ENCODE measurements at regions not wholly inside any gene's neighbourhood (a gene's known extent, or its start where the extent isn't known, plus 50 kb on each side); places are given as distances from the start of the nearest gene placed in this dataset.

- no peak for DNase-seq
Measured at GRCh38 chr1:116299248-116299647, 73.8 kb upstream of the ATP1A1 start.

DNA sequence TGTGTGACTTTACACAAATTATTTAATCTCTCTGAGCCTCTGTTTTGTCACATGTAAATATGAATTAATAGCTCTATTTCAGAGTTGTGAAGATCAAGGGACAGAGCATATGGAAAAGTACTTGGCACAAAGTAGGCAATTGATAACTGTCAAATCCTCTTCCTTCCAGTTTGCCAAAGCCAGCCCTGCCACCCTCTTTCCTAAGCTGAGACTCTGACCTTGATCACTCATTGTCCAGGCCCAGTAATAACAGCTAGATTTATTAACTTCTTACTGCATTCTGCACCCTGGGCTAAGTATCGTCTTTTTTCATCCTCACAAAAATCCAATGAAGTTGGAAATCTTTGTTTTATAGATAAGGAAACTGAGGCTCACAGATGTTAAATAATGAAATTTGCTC lies 70.8 kb upstream of the ATP1A1 start:
- DNase-seq, result no peak

- DNase-seq, result no peak
Measured at GRCh38 chr1:116306102-116306501, 66.9 kb upstream of the ATP1A1 start.

- no peak for DNase-seq
Measured at GRCh38 chr1:116306840-116307442, 66.1 kb upstream of the ATP1A1 start.

- DNase-seq, result no peak
Measured at GRCh38 chr1:116308276-116308675, 64.8 kb upstream of the ATP1A1 start.

DNA sequence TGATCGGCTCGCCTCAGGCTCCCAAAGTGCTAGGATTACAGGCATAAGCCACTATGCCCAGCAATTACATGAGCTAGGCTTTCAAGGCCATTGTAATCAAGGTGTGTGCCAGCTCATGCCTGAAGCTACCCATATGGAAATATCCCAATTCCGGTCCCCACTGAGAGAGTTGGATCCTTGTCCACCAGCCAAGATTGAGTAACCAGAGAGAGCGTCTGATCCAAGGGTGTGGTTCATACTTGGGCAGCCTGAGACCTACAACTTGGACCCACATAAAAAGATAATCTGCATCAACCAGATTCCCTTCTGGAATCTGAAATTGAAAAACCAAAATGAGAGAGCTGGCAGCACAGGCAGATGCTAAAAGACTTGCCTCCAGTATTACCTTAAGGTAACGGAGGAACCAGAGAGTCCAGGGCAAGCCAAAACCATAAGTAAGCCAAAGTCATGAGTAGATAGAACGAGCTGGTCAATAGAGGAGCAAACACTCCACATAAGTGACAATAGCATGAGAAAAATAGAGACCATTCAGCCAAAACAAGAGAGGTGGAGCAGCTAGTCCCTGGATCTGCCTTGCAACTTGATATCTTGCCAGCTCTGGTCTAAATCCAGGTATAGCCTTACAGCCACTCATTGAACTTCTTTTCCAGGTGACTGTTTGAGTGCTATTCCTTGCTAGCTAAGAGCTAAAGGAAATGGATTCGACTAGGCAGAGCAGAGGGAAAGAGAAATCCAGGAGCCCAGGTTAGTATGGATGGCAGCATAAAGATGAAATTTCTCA lies 63.8 kb upstream of the ATP1A1 start:
- no peak for DNase-seq

DNA sequence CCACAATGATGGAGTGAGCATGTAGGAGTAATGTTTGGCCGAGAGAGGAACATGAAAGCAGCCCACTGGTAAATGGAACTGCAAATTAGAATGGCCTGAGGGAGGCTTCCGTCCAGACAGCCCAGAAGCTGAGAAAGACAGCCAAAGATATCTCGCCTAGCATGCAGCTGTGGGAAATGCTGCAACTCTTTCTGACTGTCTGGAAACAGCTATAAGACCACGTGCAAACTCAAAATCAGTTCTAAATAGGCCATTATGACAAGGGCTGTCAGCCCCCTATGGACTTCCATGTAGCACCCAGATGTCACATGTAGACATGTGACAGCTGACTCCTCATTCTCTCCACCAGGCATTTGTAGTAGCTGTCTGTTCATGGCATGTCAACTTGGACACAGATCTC lies 62.9 kb upstream of the ATP1A1 start:
- no peak for DNase-seq

DNA sequence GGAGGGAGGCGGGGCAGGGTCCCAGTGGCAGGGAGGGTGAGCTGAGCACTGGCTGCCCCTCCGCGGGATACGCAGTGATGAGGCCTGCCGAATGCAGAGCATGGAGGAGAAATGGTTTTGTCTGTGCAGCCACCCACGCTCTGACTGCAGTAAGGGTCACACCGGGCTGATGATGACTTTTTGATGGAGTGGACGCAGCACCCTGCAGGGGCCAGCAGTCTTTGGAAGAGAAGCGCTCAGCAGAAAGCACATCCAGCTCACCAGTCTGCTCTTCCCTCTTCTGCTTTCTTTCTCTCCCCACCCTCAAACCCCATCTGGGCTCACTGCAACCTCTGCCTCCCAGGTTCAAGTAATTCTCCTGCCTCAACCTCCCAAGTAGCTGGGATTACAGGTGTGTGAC lies 61.9 kb upstream of the ATP1A1 start:
- DNase-seq, result no peak

DNA sequence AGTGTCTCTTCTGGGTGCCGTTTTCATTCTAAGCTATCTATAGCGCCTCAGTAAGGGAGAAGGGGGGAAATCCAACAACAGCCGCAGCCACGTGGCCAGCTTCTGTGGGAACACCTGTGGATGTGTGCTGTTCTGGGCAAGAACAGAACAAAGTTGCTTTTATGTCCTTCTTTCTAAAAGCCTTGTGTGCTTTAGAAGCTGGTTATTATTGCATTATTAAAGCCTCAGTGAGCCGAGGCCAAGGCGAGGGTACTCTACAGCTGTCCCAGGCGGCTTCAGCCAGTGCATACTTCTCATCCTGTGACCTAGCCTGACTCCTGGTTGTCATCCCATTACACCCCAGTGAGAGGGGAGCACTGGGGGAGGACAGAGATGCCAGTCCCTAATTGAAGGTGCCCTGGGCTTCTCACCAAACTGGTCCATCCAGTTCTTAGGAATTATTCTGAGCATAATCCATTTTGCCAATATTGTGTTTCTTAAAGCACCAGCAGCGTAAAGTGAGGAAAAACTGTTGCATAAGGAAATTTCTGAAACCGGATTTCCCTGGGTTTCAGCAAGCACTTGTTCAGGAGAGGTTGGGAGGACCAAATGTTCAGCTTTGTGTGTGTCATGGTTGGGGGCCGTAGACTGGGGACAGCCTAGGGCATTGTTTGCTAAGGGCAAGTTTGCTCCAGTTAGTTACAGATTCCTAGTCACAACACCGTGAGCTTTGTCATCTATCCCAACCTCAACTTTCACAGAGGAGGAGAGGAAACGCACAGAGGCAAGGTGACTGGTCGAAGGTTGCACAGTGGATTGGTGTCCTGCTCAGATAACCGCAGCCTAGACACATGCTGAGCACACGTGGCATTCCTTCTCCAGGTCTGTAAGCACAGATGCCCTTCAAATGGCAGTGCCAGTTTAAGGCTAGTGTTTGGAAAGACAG lies 61.0 kb upstream of the ATP1A1 start:
- DNase-seq, result no peak

DNA sequence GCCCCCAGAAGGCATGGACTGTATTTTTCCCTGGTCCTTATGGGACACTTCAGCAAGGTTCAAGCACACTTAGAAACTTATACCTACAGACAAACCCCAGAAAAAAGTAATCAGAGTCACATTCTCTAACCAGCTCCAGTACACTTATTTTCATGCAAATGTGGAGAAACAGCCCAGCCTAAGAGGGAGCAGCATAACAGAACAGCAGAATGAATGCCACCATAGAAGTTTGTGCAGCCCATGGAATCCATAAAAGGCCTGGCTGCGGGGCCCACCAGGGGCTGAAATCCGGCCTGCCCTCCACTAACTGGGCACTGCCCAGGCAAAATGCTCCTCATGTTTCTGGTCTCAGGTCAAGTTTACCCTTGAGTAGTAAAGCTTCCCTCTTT lies 60.4 kb upstream of the ATP1A1 start:
- DNase-seq, result no peak

DNA sequence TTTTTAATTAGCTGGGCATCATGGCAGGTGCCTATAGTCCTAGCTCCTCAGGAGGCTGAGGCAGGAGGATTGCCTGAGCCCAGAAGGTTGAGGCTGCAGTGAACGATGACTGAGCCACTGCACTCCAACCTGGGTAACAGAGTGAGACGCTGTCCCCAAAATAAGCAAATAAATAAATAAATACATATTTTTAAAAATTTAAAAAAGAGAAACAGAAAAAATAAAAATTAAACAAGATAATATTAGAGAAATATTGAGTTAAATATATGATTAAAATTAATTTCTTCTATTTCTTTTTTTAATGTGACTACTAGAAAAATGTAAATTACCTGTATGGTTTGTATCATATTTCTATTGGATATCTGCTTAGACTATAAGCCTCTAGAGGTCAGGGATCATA lies 59.3 kb upstream of the ATP1A1 start:
- DNase-seq, result no peak

GRCh38 chr1:116314305-116314919 lies 58.6 kb upstream of the ATP1A1 start:
- no peak for DNase-seq

GRCh38 chr1:116316373-116316772 lies 56.7 kb upstream of the ATP1A1 start:
- DNase-seq, result no peak

DNA sequence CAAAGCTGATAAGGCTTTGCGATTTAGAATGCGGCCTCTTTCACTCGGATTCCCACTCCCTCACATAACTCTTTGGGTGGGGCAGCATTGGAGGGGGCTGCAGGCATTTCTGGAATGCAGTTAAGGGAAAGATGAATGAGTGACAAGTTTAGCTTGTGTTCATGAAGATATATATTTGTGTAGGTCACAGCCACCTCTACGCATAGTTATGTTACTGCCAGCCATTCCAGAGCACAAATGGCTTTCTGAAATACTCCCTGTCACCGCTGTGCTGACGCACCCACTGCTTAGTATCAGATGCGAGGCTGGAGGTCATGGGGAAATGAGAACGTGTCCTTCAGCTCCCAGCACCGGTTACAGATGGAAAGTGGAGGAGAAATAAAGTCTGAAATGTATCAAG lies 54.1 kb upstream of the ATP1A1 start:
- no peak for DNase-seq

- DNase-seq, result no peak
Measured at GRCh38 chr1:116320874-116321273, 52.2 kb upstream of the ATP1A1 start.

DNA sequence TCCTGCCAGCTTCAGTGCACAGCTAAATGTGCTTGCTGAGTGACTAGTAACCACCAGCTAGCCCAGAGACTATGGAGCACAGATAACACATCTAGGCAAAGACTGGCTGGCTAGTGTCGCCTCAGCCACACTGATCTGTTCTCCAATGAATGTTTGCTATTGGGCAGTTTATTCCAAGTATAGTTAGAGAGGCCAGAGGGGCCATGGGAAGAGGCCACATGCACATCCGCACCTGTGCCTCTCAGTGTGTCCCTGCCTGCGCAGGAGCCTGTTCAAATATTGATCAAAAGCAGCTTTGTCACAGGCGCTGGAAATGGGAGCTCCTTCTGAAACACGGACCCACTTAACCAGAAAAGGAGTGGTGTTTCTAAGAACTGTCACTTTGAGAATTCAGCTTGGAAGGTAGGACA lies 51.3 kb upstream of the ATP1A1 start:
- DNase-seq, result no peak

GRCh38 chr1:116322752-116323405 lies 50.2 kb upstream of the ATP1A1 start:
- DNase-seq, result no peak

Measured in fibroblast of skin of back (primary cell).